ENCODE measurements at regions not wholly inside any gene's neighbourhood (a gene's known extent, or its start where the extent isn't known, plus 50 kb on each side); places are given as distances from the start of the nearest gene placed in this dataset.

DNA sequence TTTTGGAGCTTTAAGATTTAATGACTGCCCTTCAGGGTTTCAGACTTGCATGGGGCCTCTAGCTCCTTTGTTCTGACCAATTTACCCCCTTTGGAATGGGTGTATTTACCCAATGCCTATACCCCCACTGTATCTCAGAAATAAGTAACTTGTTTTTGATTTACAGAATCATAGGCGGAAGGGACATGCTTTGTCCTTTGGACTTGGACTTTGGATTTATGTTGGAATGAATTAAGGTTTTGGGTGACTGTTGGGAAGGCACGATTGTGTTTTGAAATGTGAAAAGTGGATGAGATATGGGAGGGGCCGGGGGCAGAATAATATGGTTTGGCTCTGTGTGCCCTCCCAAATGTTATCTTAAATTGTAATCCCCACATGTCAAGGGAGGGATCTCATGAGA lies 1824.7 kb downstream of the PCDH7 start:
- DNase-seq, result no peak
- Mint-ChIP-seq H3K4me3 (no peak overlapping the region), H3K27ac (no peak overlapping the region), H3K36me3 (ENCODE audit: low read depth) (no peaks in the 10 kb centered on the region), H3K9me3 (peaks cover 20% of the 10 kb centered on the region), H3K4me1 (ENCODE audit: low read depth) (no peaks in the 10 kb centered on the region), H3K27me3 (ENCODE audit: insufficient read depth) (no peaks in the 10 kb centered on the region)
- TF ChIP-seq, protein P1, sequence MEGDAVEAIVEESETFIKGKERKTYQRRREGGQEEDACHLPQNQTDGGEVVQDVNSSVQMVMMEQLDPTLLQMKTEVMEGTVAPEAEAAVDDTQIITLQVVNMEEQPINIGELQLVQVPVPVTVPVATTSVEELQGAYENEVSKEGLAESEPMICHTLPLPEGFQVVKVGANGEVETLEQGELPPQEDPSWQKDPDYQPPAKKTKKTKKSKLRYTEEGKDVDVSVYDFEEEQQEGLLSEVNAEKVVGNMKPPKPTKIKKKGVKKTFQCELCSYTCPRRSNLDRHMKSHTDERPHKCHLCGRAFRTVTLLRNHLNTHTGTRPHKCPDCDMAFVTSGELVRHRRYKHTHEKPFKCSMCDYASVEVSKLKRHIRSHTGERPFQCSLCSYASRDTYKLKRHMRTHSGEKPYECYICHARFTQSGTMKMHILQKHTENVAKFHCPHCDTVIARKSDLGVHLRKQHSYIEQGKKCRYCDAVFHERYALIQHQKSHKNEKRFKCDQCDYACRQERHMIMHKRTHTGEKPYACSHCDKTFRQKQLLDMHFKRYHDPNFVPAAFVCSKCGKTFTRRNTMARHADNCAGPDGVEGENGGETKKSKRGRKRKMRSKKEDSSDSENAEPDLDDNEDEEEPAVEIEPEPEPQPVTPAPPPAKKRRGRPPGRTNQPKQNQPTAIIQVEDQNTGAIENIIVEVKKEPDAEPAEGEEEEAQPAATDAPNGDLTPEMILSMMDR (IDR thresholded peaks at IDR 0.05), result no peak

DNA sequence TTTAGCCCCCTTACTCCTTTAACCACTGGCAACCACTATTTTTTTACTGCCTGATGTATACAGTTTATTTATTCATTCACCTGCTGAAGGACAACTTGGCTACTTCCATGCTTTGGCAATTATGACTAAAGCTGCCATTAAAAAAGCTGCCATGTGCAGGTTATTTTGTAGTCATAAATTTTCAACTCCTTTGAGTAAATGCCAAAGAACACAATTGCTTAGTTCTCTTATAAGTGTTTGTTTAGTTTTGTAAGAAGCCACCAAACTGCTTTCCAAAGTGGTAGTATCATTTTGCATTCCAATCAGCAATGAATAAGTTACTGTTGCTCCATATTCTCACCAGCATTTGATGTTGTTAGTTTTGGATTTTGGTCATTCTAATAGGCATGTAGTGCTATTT lies 1831.8 kb downstream of the PCDH7 start:
- DNase-seq, result no peak
- Mint-ChIP-seq H3K36me3 (ENCODE audit: low read depth) (no peaks in the 10 kb centered on the region), H3K27ac (no peak overlapping the region), H3K4me3 (no peak overlapping the region), H3K27me3 (ENCODE audit: insufficient read depth) (no peaks in the 10 kb centered on the region), H3K9me3 (peaks cover 3% of the 10 kb centered on the region), H3K4me1 (ENCODE audit: low read depth) (no peaks in the 10 kb centered on the region)
- TF ChIP-seq, protein P1 (IDR thresholded peaks at IDR 0.05), result no peak

DNA sequence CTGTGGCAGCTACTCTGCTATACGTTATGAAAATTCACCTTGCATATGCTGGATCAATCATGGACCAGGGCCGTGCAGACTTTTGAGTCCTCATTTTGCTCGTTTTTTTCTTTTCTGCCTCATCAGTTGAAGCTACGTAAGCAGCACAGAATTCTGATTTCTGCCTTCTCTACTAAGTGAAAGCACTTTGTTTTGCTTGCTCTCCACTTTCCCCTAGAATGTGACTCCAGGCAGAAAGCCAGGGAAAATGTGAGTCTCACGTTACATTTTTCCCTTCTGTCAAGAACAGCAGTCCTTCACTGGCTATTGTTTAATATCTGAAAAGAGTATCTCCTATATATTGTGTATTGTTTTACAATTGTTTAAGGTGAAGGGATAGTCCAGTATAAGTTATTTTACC lies 1840.1 kb downstream of the PCDH7 start:
- TF ChIP-seq, protein P1 (IDR thresholded peaks at IDR 0.05), result no peak
- H3K4me3 Mint-ChIP-seq, result no peak overlapping the region
- H3K4me1 Mint-ChIP-seq (ENCODE audit: low read depth), result no peaks in the 10 kb centered on the region
- H3K27ac Mint-ChIP-seq, result no peak overlapping the region
- H3K36me3 Mint-ChIP-seq (ENCODE audit: low read depth), result no peaks in the 10 kb centered on the region
- no peaks in the 10 kb centered on the region for H3K27me3 Mint-ChIP-seq (ENCODE audit: insufficient read depth)
- no peak for DNase-seq
- peaks cover 15% of the 10 kb centered on the region for H3K9me3 Mint-ChIP-seq

DNA sequence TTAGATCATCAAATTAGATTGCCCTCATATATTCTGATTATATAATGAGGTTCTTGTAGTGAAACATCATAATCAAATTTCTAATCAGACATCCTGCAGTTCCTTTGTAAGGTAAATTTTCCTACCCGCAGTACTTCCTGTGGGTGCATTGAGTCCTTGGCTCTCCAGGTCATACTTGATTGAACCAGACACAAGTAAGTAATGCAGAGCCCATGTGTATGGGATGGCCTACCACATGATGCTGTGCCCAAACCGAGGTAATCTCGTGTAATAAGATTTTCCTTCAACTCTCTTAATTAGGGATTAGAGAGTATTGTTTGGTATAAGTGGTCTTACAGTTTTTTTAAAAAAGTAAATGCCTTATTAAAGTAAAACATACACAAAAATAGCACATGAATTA lies 1841.8 kb downstream of the PCDH7 start:
- Mint-ChIP-seq H3K27ac (no peak overlapping the region), H3K36me3 (ENCODE audit: low read depth) (no peaks in the 10 kb centered on the region), H3K4me3 (no peak overlapping the region), H3K27me3 (ENCODE audit: insufficient read depth) (no peaks in the 10 kb centered on the region), H3K4me1 (ENCODE audit: low read depth) (no peaks in the 10 kb centered on the region), H3K9me3 (peaks cover 20% of the 10 kb centered on the region)
- no peak for DNase-seq
- TF ChIP-seq, protein P1 (IDR thresholded peaks at IDR 0.05), result no peak

DNA sequence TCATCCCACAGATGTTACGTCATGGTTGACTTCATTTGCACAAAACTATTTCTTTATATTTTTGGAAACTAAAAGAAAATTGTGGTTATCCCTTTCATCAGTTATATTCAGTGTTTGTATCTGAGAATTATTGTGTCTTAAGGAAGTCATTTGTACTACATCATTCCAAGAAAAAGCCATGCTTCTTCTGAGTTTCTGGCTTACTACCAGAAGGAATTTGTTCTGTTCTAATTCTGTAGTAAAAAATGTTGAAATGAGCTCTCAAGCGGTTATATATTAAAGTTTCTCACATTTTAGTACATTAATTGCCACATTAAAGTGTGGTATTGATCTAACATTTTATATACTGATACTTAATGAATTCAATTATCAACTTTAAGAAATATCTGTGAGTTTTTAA lies 1844.5 kb downstream of the PCDH7 start:
- Mint-ChIP-seq H3K27me3 (ENCODE audit: insufficient read depth) (no peaks in the 10 kb centered on the region), H3K4me3 (no peak overlapping the region), H3K4me1 (ENCODE audit: low read depth) (no peaks in the 10 kb centered on the region), H3K36me3 (ENCODE audit: low read depth) (no peaks in the 10 kb centered on the region), H3K9me3 (peaks cover 28% of the 10 kb centered on the region), H3K27ac (no peak overlapping the region)
- DNase-seq, result no peak
- TF ChIP-seq, protein P1 (IDR thresholded peaks at IDR 0.05), result no peak

DNA sequence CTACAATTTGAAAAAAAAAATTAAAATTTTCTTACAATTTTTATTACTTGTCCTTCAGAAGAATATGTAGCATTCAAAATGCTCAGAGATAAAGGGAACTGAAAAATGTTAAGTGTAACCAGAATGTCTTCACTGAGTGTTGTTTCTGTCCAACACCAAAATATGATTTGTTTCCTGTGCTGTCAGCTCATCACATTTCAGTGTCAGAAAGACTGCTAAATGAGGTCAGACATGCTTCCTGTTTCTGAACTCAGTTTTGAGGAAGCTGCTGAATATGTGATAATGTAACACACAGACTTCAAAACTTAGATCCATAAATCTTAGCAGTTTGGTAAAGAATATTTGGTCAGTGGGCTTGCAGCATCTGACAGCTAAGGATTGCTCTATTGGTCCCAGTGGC lies 1849.7 kb downstream of the PCDH7 start:
- Mint-ChIP-seq H3K9me3 (peaks cover 19% of the 10 kb centered on the region), H3K27me3 (ENCODE audit: insufficient read depth) (0 out of 2 replicates have a peak, but pooled peaks cover 3% of the 10 kb centered on the region), H3K4me1 (ENCODE audit: low read depth) (no peaks in the 10 kb centered on the region), H3K36me3 (ENCODE audit: low read depth) (no peaks in the 10 kb centered on the region), H3K4me3 (no peak overlapping the region), H3K27ac (no peak overlapping the region)
- TF ChIP-seq, protein P1 (IDR thresholded peaks at IDR 0.05), result no peak
- DNase-seq, result no peak

Measured in HFFc6 (cell line).